CD4-positive, alpha-beta T cell treated with Interferon gamma for 1 hour (primary cell): ENCODE measurements at regions not wholly inside any gene's neighbourhood (a gene's known extent, or its start where the extent isn't known, plus 50 kb on each side); places are given as distances from the start of the nearest gene placed in this dataset.

Experiments
- DNase-seq: peaks from one replicate; pipeline ENCODE4 v3.0.0-alpha.2; 2020

DNA sequence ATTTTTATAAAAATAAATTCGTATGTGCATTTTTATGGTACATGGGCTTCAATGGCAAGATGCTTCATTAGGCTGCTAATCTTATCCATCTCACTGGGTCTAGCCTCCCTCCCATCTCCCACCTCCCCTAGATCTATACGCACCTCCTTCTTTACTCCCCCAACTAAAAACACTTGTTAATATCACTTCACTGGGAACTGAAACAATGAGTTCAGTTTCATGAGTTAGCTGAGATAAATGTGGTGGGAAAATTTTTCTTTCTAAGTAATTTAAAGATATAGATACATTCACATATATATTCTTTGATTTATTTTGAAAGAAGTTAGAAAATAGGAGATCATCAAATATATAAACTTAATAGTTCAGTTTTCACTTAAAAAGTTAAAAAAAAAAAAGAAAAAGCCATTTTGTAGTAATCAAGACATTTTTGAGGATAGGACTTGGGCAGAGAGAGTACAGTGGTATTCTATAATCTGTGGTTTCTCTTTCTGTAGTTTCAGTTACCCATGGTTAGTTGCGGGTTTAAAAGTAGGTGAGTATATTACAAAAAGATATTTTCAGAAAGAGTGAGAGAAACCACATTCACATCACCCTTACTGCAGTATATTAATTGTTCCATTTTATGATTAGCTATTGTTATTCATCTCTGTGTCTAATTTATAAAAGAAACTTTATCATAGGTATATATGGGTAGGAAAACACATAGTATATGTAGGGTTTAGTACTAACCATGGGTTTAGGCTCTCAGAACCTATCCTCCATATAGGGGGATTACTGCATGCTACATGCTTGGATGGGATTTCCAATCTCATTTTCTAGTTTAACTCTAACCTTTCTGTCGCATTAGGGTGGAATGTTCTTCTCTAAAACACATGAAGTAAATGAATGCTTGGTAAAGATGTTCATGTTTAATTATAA, 316.0 kb upstream of the CBLB start:
- no peak for DNase-seq

DNA sequence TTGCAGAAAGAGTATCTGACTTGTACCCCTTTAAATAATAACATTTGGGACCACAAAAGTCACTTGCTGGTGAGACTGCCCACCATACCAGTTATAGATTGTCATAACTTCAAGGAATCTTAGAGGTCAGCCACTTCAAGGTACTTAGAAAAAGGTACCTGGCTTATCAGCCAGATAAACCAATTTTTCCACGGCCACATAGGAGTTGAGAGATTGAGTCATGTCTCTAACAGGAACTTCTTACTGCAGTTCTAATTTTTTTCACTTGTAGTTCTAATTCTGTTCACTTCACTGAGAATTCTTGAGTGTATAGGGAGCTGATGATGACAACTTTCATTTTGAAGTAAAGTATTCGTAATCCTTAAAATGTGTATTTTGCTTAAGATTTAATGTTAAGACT, 317.1 kb upstream of the CBLB start:
- DNase-seq, result no peak

- DNase-seq, result no peak
These were observed 321.5 kb upstream of the CBLB start for GRCh38 chr3:106190296-106190695.

GRCh38 chr3:106191211-106191610, 322.4 kb upstream of the CBLB start:
- no peak for DNase-seq

DNA sequence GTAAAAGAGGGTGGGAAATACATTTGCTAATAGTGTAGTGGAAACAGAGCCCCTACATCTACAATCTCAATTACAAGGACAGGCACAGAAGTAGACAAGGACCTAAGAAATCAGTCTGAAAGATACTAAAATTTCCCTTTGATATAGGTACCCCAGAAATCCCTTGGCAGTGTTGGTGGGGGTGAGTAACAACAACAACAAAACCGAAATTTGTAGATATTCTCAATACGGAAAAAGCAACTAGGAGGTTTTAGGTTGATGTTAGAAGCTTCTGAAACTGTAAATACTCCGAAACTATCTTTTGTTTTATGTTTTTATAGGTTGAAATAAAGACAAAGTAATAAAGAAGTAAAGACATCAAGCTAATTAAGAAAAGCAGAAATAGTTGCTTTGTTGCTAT, 323.1 kb upstream of the CBLB start:
- DNase-seq, result no peak

DNA sequence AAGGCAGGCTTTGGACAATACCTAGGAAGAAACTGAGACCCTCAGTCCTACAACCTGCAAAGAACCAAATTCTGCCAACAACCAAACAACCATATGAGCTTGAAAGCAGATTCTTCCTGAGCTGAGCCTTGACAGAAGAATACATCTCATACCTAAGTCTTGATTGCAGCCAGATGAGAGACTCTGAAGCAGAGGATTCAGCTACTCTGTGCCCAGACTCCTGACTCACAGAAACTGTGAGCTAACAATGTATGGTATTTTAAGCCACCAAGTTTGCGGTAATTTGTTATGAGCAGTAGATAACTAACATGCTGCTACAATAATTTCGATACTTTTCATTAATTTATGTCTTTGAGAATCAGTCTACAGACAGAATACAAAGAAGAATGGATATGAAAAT, 325.1 kb upstream of the CBLB start:
- DNase-seq, result no peak

- DNase-seq, result no peak
These were observed 325.9 kb upstream of the CBLB start for GRCh38 chr3:106194726-106195125.

DNA sequence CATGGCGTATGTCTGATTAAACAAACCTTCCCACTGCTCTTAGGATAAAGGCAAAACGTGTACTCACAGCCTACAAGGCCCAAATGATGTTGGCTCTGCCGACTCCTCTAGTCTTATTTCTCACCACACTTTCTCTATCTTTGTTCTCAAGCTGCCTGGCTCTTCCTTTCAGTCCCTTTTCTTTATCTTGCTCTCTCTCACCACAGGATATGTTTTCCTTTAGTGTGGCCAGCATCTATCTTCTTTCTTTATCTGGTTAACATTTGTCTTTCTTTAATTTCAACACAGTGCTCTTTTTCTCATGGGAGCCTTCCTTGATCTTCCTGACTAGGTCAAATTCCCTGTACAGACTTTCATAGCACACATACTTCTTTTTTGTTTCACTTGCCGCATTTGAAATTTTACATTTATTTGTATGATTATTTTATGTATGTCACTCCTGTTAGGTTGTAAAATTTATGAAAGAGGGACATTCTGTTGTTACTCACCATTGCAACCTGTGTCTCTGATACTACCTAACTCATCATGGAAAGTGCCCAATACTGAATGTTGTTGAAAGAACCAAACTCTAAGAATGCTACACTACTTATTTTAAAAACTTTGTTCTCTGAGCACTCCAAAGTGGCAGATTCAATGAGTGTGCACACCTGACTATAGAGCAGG, 328.9 kb upstream of the CBLB start:
- no peak for DNase-seq

DNA sequence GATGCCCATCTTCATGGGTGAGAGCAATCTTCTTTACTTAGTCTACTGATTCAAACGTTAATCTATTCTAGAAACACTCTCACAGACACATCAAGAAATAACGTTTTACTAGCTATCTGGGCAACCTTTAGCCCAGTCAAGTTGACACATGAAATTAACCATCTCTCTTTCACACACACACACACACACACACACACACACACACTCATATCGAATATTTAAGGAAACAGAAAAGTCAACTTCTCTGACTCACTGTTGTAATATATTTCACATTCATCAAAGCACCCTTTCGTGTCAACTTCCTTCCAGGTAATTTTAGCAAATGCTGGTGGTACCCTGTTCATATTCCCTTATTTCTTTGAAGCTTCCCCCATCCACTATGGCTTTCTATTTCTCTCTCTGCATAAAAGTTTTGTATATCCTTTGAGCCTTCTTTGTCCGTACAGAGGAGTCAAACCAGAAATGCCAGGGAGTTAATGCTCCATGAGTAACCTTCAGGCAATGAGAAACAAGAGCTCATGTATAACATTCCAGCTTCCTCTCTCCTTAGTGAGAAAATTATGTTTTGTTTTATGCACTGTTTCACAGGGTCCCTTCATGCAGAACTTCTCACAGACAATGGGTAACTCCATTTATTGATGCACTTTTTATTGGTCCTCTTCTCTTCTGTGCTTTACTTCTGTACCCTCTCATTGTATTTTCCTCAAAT, 335.5 kb upstream of the CBLB start:
- no peak for DNase-seq

GRCh38 chr3:106206146-106206545, 337.3 kb upstream of the CBLB start:
- peak; percentile 1 for DNase-seq

- no peak for DNase-seq
These were observed 337.8 kb upstream of the CBLB start for GRCh38 chr3:106206613-106207012.

- no peak for DNase-seq
These were observed 339.4 kb upstream of the CBLB start for GRCh38 chr3:106208251-106208650.

- DNase-seq, result no peak
These were observed 340.2 kb upstream of the CBLB start for GRCh38 chr3:106208967-106209366.

DNA sequence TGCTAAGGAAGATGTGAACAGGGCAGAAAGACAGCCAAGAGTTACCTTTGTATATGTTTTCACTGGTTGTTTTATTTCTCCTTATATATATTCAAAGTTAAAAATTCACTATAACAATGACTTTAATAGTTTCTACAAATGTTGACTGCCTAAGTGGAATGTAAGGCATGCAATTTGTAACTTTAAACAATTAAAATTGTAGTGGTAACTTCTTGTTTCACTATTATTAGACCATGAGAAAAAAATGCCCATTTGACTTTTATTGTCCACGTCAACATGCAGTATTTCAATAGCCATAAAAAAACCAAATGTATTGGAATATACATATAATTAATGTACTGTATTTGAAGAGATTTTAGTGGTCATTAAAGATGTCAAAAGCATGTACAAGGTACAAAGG, 340.7 kb upstream of the CBLB start:
- no peak for DNase-seq

GRCh38 chr3:106210923-106211322, 342.1 kb upstream of the CBLB start:
- DNase-seq, result no peak

DNA sequence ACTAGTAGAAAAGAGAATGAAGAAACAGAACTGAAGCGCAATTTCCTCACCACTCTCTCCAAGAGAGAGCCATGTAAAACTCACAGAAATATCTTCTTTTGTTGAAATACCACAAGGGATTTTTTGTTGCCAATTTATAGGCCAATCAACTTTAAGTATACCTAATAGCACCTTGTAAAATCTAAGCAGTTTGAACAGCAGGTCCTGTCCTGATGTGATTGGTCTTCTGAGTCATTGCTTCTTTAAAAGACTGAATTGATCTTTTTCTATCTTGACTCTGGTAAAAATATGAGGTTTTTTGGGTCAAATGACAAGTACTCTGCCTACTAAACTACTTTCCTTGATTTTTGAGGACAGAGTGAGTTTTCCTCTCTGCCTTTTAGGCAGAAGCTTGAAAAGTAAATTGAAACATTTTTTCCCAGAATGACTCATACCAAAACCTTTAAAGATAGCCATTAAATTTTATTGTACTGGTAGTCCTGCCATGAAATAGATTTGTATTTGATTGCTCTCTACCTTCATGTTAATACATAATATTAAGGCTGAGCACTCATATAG, 343.9 kb upstream of the CBLB start:
- no peak for DNase-seq

DNA sequence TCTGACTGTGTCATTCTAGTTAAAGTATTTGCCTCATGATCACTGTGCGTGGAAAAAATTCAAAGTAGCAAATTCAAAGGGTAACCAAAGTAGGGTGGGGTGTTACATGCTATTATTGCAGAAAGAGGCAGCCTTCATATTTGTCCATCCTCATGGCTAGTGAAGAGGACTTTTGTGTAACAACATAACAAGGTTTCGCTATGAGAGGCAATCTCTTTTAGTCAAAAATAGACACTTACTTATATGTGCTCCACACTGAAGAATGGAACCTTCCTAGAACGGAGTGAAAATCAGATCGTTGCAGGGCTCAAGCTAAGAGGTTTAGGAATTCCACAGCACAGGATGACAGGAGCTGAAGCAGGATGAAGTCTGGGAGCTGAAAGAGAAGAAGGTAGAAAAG, 345.1 kb upstream of the CBLB start:
- no peak for DNase-seq

- no peak for DNase-seq
These were observed 345.8 kb upstream of the CBLB start for GRCh38 chr3:106214641-106215040.

- no peak for DNase-seq
These were observed 346.2 kb upstream of the CBLB start for GRCh38 chr3:106215047-106215446.

DNA sequence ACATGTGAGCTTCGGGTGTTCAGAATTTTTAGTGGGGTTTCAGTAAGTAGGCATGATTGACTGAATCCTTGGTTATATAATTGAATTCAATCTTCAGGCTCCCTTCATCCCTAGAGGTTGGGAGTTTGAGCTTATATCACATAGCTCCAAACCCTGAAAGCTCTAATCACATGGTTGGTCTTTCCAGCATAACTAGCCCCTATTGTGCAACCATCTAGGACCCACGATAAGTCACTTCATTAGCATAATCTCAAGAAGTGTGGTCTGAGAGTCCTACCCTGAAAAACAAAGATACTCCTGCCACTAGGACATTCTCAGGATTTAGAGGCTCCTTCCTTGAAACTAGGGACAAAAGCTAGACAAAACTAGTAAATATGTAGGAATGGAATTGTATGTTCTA, 348.9 kb upstream of the CBLB start:
- DNase-seq, result no peak

DNA sequence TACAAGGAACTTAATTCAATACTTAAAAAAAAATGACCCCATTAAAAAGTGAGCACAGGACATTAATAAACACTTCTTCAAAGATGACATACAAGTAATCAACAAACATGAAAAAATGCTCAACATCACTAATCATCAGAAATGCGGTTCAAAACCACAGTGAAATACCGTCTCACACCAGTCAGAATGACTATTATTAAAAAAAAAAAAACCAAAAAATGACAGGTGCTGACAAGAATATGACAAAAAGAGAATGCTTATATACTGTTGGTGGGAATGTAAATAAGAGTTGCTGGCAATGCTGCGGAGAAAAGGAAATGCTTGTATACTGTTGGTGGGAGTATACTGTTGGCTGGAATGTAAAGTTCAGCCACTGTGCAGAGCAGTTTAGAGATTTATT, 358.3 kb upstream of the CBLB start:
- no peak for DNase-seq

GRCh38 chr3:106228271-106228670, 359.5 kb upstream of the CBLB start:
- DNase-seq, result no peak

GRCh38 chr3:106229495-106230278, 360.9 kb upstream of the CBLB start:
- DNase-seq, result no peak
